Type B pancreatic cell (in vitro differentiated cells): ENCODE measurements at regions not wholly inside any gene's neighbourhood (a gene's known extent, or its start where the extent isn't known, plus 50 kb on each side); places are given as distances from the start of the nearest gene placed in this dataset.

ENCODE experiments used
- DNase-seq: peaks from one replicate; pipeline ENCODE4 v3.0.0; 2021; ENCODE audit warnings: mixed read lengths; ENCODE audit not compliant: unreplicated experiment; ENCODE audit errors: extremely low spot score
- H3K27ac Mint-ChIP-seq: 2 replicates; pipeline ENCODE4 v1.8.0; 2021; ENCODE audit warnings: mild to moderate bottlenecking, mixed read lengths
- H3K27me3 Mint-ChIP-seq: 2 replicates; pipeline ENCODE4 v1.8.0; 2021; ENCODE audit warnings: mixed read lengths
- H3K36me3 Mint-ChIP-seq: 2 replicates; pipeline ENCODE4 v1.8.0; 2021; ENCODE audit warnings: mixed read lengths
- H3K4me1 Mint-ChIP-seq: one replicate; pipeline ENCODE4 v1.8.0; 2021; ENCODE audit warnings: mixed read lengths; ENCODE audit not compliant: unreplicated experiment
- H3K4me3 Mint-ChIP-seq: 2 replicates; pipeline ENCODE4 v1.8.0; 2021; ENCODE audit warnings: mild to moderate bottlenecking, mixed read lengths
- H3K9me3 Mint-ChIP-seq: 2 replicates; pipeline ENCODE4 v1.8.0; 2021; ENCODE audit warnings: mixed read lengths
- TF ChIP-seq, protein P1 (sequence below): fragments of 200-600 bp; sonication (generic); conservative IDR thresholded peaks from 2 replicates; pipeline ENCODE4 v1.5.0; 2021; ENCODE audit warnings: antibody characterized with exemption, mild to moderate bottlenecking

DNA sequence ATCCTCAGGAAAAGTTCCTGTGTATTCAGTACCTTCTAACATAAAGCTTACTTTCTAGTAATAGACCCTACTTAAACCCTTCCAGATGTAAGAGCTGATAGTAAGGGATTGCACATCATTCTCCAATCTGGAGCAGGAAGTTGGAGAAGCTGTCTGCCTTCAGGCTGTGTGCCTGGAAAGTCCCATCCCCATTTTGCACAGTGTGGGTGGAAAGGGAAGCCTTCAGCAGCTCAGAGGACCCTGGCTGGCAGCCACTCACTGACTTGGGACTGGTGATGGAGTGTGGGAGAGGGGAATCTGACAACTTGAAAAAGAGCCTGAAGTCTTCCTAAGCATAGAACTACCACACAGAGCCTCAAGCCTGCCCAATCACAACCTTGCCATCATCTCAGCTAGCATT is 164.1 kb upstream of the ADO start:
- H3K36me3 Mint-ChIP-seq: no peaks in the 10 kb centered on the region
- TF ChIP-seq, protein P1, sequence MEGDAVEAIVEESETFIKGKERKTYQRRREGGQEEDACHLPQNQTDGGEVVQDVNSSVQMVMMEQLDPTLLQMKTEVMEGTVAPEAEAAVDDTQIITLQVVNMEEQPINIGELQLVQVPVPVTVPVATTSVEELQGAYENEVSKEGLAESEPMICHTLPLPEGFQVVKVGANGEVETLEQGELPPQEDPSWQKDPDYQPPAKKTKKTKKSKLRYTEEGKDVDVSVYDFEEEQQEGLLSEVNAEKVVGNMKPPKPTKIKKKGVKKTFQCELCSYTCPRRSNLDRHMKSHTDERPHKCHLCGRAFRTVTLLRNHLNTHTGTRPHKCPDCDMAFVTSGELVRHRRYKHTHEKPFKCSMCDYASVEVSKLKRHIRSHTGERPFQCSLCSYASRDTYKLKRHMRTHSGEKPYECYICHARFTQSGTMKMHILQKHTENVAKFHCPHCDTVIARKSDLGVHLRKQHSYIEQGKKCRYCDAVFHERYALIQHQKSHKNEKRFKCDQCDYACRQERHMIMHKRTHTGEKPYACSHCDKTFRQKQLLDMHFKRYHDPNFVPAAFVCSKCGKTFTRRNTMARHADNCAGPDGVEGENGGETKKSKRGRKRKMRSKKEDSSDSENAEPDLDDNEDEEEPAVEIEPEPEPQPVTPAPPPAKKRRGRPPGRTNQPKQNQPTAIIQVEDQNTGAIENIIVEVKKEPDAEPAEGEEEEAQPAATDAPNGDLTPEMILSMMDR: no peak
- H3K27me3 Mint-ChIP-seq: no peaks in the 10 kb centered on the region
- DNase-seq: no peak
- no peak overlapping the region for H3K27ac Mint-ChIP-seq
- H3K4me1 Mint-ChIP-seq: no peaks in the 10 kb centered on the region
- H3K9me3 Mint-ChIP-seq: no peaks in the 10 kb centered on the region
- no peak overlapping the region for H3K4me3 Mint-ChIP-seq

DNA sequence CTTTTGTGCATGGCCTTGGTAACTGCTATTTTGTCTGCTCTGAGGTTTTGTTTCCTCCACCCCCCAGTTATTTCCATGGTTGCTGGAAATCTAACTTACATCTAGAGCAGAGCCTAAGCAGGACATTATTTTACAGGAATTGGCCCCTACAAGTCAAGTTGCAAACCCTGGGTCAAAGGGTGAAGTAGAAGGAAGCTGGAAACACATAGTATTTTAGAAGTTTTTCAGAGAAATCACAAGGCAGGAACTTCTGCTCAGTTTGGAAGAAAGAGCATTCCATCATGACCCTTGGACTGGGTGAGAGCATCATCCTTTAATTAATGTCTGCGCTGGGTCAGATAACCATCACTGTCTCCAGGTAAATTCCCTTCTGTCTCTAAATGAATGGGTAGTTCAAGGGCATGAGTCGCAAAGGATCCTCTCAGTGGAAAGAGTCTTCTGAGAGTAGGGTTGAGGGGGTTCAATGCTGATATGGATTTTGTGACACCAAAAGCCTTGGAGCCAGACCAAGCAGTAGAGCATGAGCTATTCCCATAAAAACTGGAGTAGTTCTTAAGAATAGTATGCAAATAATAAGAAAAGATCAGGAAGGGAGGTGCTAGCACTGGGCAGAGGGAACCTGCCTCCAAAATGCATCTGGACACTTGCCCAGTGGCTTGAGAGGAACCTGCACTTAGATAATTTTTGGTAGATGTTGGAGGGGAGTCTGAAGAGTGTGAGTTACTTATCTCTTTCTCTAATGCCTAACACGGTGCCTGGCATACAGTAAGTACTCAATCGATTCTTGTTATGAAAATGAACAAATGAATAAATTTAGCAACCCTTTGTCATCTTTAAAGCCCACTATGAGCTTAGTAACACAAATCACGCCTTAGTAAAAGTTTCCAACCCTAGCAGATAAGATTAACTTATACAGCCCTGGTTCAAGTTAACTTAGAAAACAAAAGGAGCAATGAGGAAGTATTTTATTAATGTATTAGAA is 160.6 kb upstream of the ADO start:
- H3K36me3 Mint-ChIP-seq: no peaks in the 10 kb centered on the region
- H3K9me3 Mint-ChIP-seq: no peaks in the 10 kb centered on the region
- no peak overlapping the region for H3K27ac Mint-ChIP-seq
- H3K4me3 Mint-ChIP-seq: no peak overlapping the region
- TF ChIP-seq, protein P1: no peak
- DNase-seq: no peak
- no peaks in the 10 kb centered on the region for H3K27me3 Mint-ChIP-seq
- no peaks in the 10 kb centered on the region for H3K4me1 Mint-ChIP-seq

- H3K4me3 Mint-ChIP-seq: no peak overlapping the region
- TF ChIP-seq, protein P1: no peak
- H3K27ac Mint-ChIP-seq: no peak overlapping the region
- H3K27me3 Mint-ChIP-seq: no peaks in the 10 kb centered on the region
- no peak for DNase-seq
- no peaks in the 10 kb centered on the region for H3K4me1 Mint-ChIP-seq
- no peaks in the 10 kb centered on the region for H3K9me3 Mint-ChIP-seq
- H3K36me3 Mint-ChIP-seq: no peaks in the 10 kb centered on the region
These were observed 157.0 kb upstream of the ADO start for GRCh38 chr10:62647375-62648092.

DNA sequence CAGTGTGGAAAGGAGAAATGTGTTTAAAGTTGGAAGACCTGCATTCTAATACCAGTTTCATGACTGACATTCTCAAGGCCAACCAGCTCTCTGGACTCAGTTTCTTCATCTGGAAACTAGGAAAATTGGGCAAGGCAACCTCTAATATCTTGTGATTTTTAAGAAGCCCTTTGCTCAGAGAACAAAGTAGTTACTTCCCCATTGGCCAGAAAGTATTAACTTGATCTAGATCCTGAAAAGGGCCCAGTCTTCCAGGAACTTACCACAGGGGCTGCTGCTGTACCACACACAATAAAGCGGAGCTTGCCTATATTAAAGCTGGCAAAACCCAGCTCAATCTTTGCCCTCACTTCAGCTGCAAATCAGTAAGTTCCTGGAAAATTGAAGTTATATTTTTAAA is 155.6 kb upstream of the ADO start:
- H3K27ac Mint-ChIP-seq: no peak overlapping the region
- no peaks in the 10 kb centered on the region for H3K36me3 Mint-ChIP-seq
- H3K4me1 Mint-ChIP-seq: no peaks in the 10 kb centered on the region
- no peak overlapping the region for H3K4me3 Mint-ChIP-seq
- H3K27me3 Mint-ChIP-seq: no peaks in the 10 kb centered on the region
- TF ChIP-seq, protein P1: no peak
- H3K9me3 Mint-ChIP-seq: no peaks in the 10 kb centered on the region
- DNase-seq: no peak

GRCh38 chr10:62650411-62650810 is 154.1 kb upstream of the ADO start:
- H3K4me1 Mint-ChIP-seq: no peaks in the 10 kb centered on the region
- H3K27ac Mint-ChIP-seq: no peak overlapping the region
- H3K4me3 Mint-ChIP-seq: no peak overlapping the region
- no peak for DNase-seq
- H3K9me3 Mint-ChIP-seq: no peaks in the 10 kb centered on the region
- TF ChIP-seq, protein P1: no peak
- no peaks in the 10 kb centered on the region for H3K36me3 Mint-ChIP-seq
- no peaks in the 10 kb centered on the region for H3K27me3 Mint-ChIP-seq
